Breast epithelium (tissue), 3 donors: ENCODE measurements at regions not wholly inside any gene's neighbourhood (a gene's known extent, or its start where the extent isn't known, plus 50 kb on each side); places are given as distances from the start of the nearest gene placed in this dataset.

Experiments
- CTCF ChIP-seq, 3 donors: fragments of 450-650 bp; IDR thresholded peaks; one replicate each; pipeline ENCODE4 v1.5.1; 2016 to 2017; ENCODE audit warnings: antibody characterized with exemption in 3 of 3, mild to moderate bottlenecking in 3 of 3, moderate library complexity in 3 of 3
- POLR2AphosphoS5 ChIP-seq, 3 donors: sonication (generic); formaldehyde crosslinking; IDR thresholded peaks; one replicate each; pipeline ENCODE4 v1.6.1; 2017; ENCODE audit warnings: antibody characterized with exemption in 3 of 3

GRCh38 chr7:63071920-63072319 lies 926.7 kb upstream of the ZNF722 start:
- TF ChIP-seq POLR2AphosphoS5 (IDR thresholded peaks at IDR 0.05) (no peak), CTCF (IDR thresholded peaks at IDR 0.05) (no peak)
